ENCODE measurements at regions not wholly inside any gene's neighbourhood (a gene's known extent, or its start where the extent isn't known, plus 50 kb on each side); places are given as distances from the start of the nearest gene placed in this dataset.

- Mint-ChIP-seq H3K36me3 (ENCODE audit: insufficient read depth) (no peaks in the 10 kb centered on the region), H3K4me1 (ENCODE audit: low read depth) (peaks cover 6% of the 10 kb centered on the region), H3K27me3 (peaks cover 64% of the 10 kb centered on the region), H3K27ac (no peak overlapping the region), H3K4me3 (ENCODE audit: low read depth) (no peak overlapping the region), H3K9me3 (ENCODE audit: low read depth) (no peaks in the 10 kb centered on the region)
- DNase-seq (ENCODE audit: low spot score, unreplicated experiment) = no peak
- TF ChIP-seq CTCF (IDR thresholded peaks at IDR 0.05; ENCODE audit: unreplicated experiment) = no peak
Measured at GRCh38 chr18:77896586-77897252, 647.1 kb downstream of the GALR1 start.

DNA sequence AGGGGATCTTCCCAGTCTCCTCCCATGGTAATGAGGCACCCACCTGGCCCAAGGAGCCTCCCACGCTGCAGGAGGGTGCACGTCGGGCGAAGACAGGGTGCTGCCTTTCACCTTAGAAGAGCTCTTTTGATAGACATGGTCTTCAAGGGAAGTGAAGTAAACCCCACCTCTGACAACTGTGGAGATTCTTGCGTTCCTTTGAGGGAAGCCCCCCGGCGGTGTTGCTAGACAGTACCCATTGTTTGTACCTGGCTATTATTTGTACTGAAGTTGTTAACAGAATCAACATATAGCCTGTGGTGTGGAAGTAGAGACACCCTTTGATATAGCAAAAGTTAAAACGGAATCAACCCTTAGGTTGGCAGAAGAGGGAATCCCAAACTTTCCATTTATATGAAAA lies 648.0 kb downstream of the GALR1 start:
- Mint-ChIP-seq H3K4me1 (ENCODE audit: low read depth) (peaks cover 3% of the 10 kb centered on the region), H3K27me3 (peaks cover 63% of the 10 kb centered on the region), H3K27ac (no peak overlapping the region), H3K4me3 (ENCODE audit: low read depth) (no peak overlapping the region), H3K36me3 (ENCODE audit: insufficient read depth) (no peaks in the 10 kb centered on the region), H3K9me3 (ENCODE audit: low read depth) (no peaks in the 10 kb centered on the region)
- no peak for DNase-seq (ENCODE audit: low spot score, unreplicated experiment)
- no peak for TF ChIP-seq CTCF (IDR thresholded peaks at IDR 0.05; ENCODE audit: unreplicated experiment)

DNA sequence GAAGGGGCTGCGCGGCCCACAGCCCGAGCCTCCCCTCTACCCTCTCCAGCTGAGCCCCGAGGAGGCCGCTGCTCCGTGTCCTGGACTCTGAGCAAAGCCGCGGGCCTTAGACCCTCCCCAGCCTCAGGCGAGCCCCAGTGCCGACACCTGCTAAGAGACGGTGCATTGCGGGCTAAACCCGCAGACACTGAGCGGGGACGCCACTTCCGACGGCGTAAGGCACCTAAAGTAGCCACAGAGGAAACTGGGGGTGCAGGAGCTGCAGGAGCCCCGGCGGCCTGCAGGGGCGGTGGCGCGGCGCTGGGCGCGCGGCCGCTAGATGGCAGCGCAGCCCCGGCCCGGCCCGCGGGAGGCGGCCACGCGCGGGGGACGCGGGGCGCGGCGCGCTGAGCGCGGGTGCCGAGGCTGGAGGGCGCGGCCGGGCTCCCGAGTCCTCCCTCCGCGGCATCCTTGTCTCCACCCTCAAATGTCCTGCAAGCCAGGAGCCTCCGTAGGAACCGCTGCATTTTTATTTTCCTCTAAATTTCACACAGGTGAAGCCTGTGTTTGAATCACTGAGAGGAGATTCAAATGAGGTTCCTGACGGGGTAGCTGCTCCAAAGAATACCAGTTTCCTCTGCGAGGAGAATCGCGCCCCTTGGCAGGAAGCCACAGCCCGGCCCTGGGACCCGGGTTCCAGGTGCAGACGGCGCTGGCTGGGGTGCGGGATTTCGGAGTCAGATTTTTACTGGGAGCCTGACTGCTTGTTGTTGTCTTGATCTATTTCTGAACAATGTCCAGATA lies 650.5 kb downstream of the GALR1 start:
- no peak overlapping the region for H3K27ac Mint-ChIP-seq
- peak; percentile 52 for DNase-seq (ENCODE audit: low spot score, unreplicated experiment)
- peak overlapping the region; percentile 65 for H3K4me3 Mint-ChIP-seq (ENCODE audit: low read depth)
- H3K9me3 Mint-ChIP-seq (ENCODE audit: low read depth) = no peaks in the 10 kb centered on the region
- no peaks in the 10 kb centered on the region for H3K4me1 Mint-ChIP-seq (ENCODE audit: low read depth)
- no peaks in the 10 kb centered on the region for H3K36me3 Mint-ChIP-seq (ENCODE audit: insufficient read depth)
- peak; percentile 79 for TF ChIP-seq CTCF (IDR thresholded peaks at IDR 0.05; ENCODE audit: unreplicated experiment)
- peaks cover 40% of the 10 kb centered on the region for H3K27me3 Mint-ChIP-seq

GRCh38 chr18:77905011-77905410 lies 655.4 kb downstream of the GALR1 start:
- Mint-ChIP-seq H3K27ac (no peak overlapping the region), H3K36me3 (ENCODE audit: insufficient read depth) (no peaks in the 10 kb centered on the region), H3K9me3 (ENCODE audit: low read depth) (no peaks in the 10 kb centered on the region), H3K4me3 (ENCODE audit: low read depth) (no peak overlapping the region), H3K27me3 (peaks cover 12% of the 10 kb centered on the region), H3K4me1 (ENCODE audit: low read depth) (no peaks in the 10 kb centered on the region)
- TF ChIP-seq CTCF (IDR thresholded peaks at IDR 0.05; ENCODE audit: unreplicated experiment) = no peak
- no peak for DNase-seq (ENCODE audit: low spot score, unreplicated experiment)

DNA sequence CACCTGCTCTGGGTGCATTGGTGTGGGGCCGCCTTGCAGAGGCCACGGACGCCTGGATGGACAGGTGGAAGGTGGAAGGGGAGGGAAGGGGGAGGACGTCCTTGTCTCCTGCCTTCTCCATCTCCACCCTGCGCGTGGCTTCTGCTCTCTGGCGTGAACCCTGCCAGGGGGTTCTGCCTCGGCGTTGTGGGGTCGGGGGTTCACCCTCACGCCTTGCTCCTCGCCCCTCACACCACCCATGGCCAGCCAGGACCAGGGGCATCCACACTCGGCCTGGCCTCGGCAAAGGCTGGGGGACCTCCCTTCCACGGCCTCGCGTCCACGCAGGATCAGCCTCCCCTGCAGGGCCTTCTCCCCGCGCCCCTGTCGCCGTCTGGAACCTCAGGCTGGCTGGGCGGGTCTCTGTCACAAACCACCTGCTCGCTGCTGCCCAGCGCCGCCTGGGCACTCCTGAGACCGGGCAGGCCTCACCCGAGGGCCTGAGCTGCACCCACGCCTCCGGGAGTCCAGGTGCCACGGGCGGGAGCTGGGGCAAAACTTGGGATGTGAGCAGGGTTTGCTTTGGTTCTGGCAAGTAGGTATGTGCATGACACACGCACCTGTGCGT lies 655.9 kb downstream of the GALR1 start:
- no peaks in the 10 kb centered on the region for H3K4me1 Mint-ChIP-seq (ENCODE audit: low read depth)
- DNase-seq (ENCODE audit: low spot score, unreplicated experiment) = no peak
- H3K27me3 Mint-ChIP-seq = peaks cover 12% of the 10 kb centered on the region
- no peaks in the 10 kb centered on the region for H3K36me3 Mint-ChIP-seq (ENCODE audit: insufficient read depth)
- no peaks in the 10 kb centered on the region for H3K9me3 Mint-ChIP-seq (ENCODE audit: low read depth)
- no peak overlapping the region for H3K4me3 Mint-ChIP-seq (ENCODE audit: low read depth)
- no peak overlapping the region for H3K27ac Mint-ChIP-seq
- TF ChIP-seq CTCF (IDR thresholded peaks at IDR 0.05; ENCODE audit: unreplicated experiment) = no peak
